ENCODE measurements at regions not wholly inside any gene's neighbourhood (a gene's known extent, or its start where the extent isn't known, plus 50 kb on each side); places are given as distances from the start of the nearest gene placed in this dataset.

- Histone ChIP-seq H3K9me3 (ENCODE audit: control insufficient read depth in 2 of 3, insufficient read depth in 1 of 3, low read length in 3 of 3) (no peaks in the 10 kb centered on the region), H3K27me3 (ENCODE audit: control insufficient read depth, insufficient read depth, low read length) (no peaks in the 10 kb centered on the region), H3K4me3 (ENCODE audit: low read length in 3 of 3) (no peak overlapping the region), H3K27ac (ENCODE audit: low read depth in 2 of 2, low read length in 2 of 2) (no peak overlapping the region), H3K9ac (ENCODE audit: low read length in 3 of 3) (no peak overlapping the region), H3K36me3 (ENCODE audit: control insufficient read depth in 2 of 3, insufficient read depth in 3 of 3, low read length in 3 of 3) (no peaks in the 10 kb centered on the region), H3K4me1 (ENCODE audit: control insufficient read depth in 2 of 3, insufficient read depth in 2 of 3, low read depth in 1 of 3, low read length in 3 of 3) (no peaks in the 10 kb centered on the region)
- intact Hi-C loops (cut with DNase I), result no loop called here
- FAIRE-seq (no peak), DNase-seq (no peak)
- TF ChIP-seq CTCF (IDR thresholded peaks at IDR 0.05; ENCODE audit: borderline replicate concordance, extremely low read depth, insufficient read depth), result no peak
Observed at GRCh38 chr3:20958161-20958560, 772.2 kb upstream of the SGO1 start.

GRCh38 chr3:20945892-20946291 lies 759.9 kb upstream of the SGO1 start:
- no peaks in the 10 kb centered on the region for H3K36me3 ChIP-seq (ENCODE audit: control insufficient read depth in 2 of 3, insufficient read depth in 3 of 3, low read length in 3 of 3)
- intact Hi-C loops (cut with DNase I), result no loop called here
- TF ChIP-seq CTCF (IDR thresholded peaks at IDR 0.05; ENCODE audit: borderline replicate concordance, extremely low read depth, insufficient read depth), result no peak
- FAIRE-seq (peak; percentile 51), DNase-seq (no peak)
- H3K27ac ChIP-seq (ENCODE audit: low read depth in 2 of 2, low read length in 2 of 2), result no peak overlapping the region
- no peak overlapping the region for H3K9ac ChIP-seq (ENCODE audit: low read length in 3 of 3)
- H3K27me3 ChIP-seq (ENCODE audit: control insufficient read depth, insufficient read depth, low read length), result no peaks in the 10 kb centered on the region
- peaks cover 0 to 4% (median 0%) of the 10 kb centered on the region in 3 donors for H3K9me3 ChIP-seq (ENCODE audit: control insufficient read depth in 2 of 3, insufficient read depth in 1 of 3, low read length in 3 of 3)
- no peaks in the 10 kb centered on the region for H3K4me1 ChIP-seq (ENCODE audit: control insufficient read depth in 2 of 3, insufficient read depth in 2 of 3, low read depth in 1 of 3, low read length in 3 of 3)
- H3K4me3 ChIP-seq (ENCODE audit: low read length in 3 of 3), result no peak overlapping the region

- no peak overlapping the region for H3K4me3 ChIP-seq (ENCODE audit: low read length in 3 of 3)
- no peak overlapping the region for H3K9ac ChIP-seq (ENCODE audit: low read length in 3 of 3)
- no peaks in the 10 kb centered on the region for H3K36me3 ChIP-seq (ENCODE audit: control insufficient read depth in 2 of 3, insufficient read depth in 3 of 3, low read length in 3 of 3)
- no peak overlapping the region for H3K27ac ChIP-seq (ENCODE audit: low read depth in 2 of 2, low read length in 2 of 2)
- no peak for FAIRE-seq
- intact Hi-C loops (cut with DNase I), result no loop called here
- DNase-seq, result no peak
- H3K27me3 ChIP-seq (ENCODE audit: control insufficient read depth, insufficient read depth, low read length), result no peaks in the 10 kb centered on the region
- H3K9me3 ChIP-seq (ENCODE audit: control insufficient read depth in 2 of 3, insufficient read depth in 1 of 3, low read length in 3 of 3), result no peaks in the 10 kb centered on the region
- no peak for TF ChIP-seq CTCF (IDR thresholded peaks at IDR 0.05; ENCODE audit: borderline replicate concordance, extremely low read depth, insufficient read depth)
- no peaks in the 10 kb centered on the region for H3K4me1 ChIP-seq (ENCODE audit: control insufficient read depth in 2 of 3, insufficient read depth in 2 of 3, low read depth in 1 of 3, low read length in 3 of 3)
Observed at GRCh38 chr3:20935791-20936190, 749.8 kb upstream of the SGO1 start.

- no peak for FAIRE-seq
Observed at GRCh38 chr3:20931834-20932233, 745.8 kb upstream of the SGO1 start.

More at GRCh38 chr3:20931834-20932233, 745.8 kb upstream of the SGO1 start:
- no peaks in the 10 kb centered on the region for H3K9me3 ChIP-seq (ENCODE audit: control insufficient read depth in 2 of 3, insufficient read depth in 1 of 3, low read length in 3 of 3)
- H3K27ac ChIP-seq (ENCODE audit: low read depth in 2 of 2, low read length in 2 of 2), result no peak overlapping the region
- intact Hi-C loops (cut with DNase I), result no loop called here
- no peaks in the 10 kb centered on the region for H3K4me1 ChIP-seq (ENCODE audit: control insufficient read depth in 2 of 3, insufficient read depth in 2 of 3, low read depth in 1 of 3, low read length in 3 of 3)
- H3K36me3 ChIP-seq (ENCODE audit: control insufficient read depth in 2 of 3, insufficient read depth in 3 of 3, low read length in 3 of 3), result no peaks in the 10 kb centered on the region
- H3K27me3 ChIP-seq (ENCODE audit: control insufficient read depth, insufficient read depth, low read length), result no peaks in the 10 kb centered on the region
- TF ChIP-seq CTCF (IDR thresholded peaks at IDR 0.05; ENCODE audit: borderline replicate concordance, extremely low read depth, insufficient read depth), result no peak
- no peak for DNase-seq
- no peak overlapping the region for H3K4me3 ChIP-seq (ENCODE audit: low read length in 3 of 3)
- H3K9ac ChIP-seq (ENCODE audit: low read length in 3 of 3), result no peak overlapping the region
